ENCODE measurements at regions not wholly inside any gene's neighbourhood (a gene's known extent, or its start where the extent isn't known, plus 50 kb on each side); places are given as distances from the start of the nearest gene placed in this dataset.

DNA sequence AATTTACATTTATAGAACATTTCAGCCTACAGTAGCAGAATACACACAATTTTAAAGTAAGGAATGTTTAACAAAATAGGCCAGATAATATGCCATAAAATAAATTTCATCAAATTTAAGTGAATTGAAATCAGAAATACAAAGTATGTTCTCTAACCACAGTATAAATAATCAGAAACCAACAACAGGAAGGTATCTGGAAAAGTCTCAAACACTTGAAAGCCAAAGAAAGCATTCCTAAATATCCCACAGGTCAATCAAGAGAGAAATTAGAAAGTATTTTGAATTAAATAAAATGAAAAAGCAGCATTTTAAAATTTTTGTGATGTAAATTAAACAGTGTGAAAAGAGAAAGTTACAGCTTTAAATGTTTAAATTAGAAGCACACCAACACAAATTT, 899.2 kb downstream of the PDHA2 start:
- no peak overlapping the region for H3K4me3 ChIP-seq (ENCODE audit: insufficient read depth, low read depth, low read length)
- TF ChIP-seq POLR2A (IDR thresholded peaks at IDR 0.05; ENCODE audit: low read depth, low read length) (no peak), RAD21 (IDR thresholded peaks at IDR 0.05; ENCODE audit: low read length) (no peak), CEBPB (IDR thresholded peaks at IDR 0.05; ENCODE audit: low read depth, low read length) (no peak), MAZ (IDR thresholded peaks at IDR 0.05; ENCODE audit: borderline replicate concordance, low read depth, low read length) (no peak), CTCF (conservative IDR thresholded peaks at IDR 0.05; ENCODE audit: low read depth, low read length) (no peak), RFX5 (IDR thresholded peaks at IDR 0.05; ENCODE audit: low read depth, low read length) (no peak), NFE2L2 (IDR thresholded peaks at IDR 0.05; ENCODE audit: low read depth, low read length) (no peak), SMC3 (IDR thresholded peaks at IDR 0.05; ENCODE audit: low read depth, low read length) (no peak), RCOR1 (IDR thresholded peaks at IDR 0.05; ENCODE audit: insufficient replicate concordance, low read length) (no peak), MXI1 (IDR thresholded peaks at IDR 0.05; ENCODE audit: borderline replicate concordance, low read depth, low read length) (no peak), BHLHE40 (IDR thresholded peaks at IDR 0.05; ENCODE audit: low read depth, low read length) (no peak), USF2 (IDR thresholded peaks at IDR 0.05; ENCODE audit: low read depth, low read length) (no peak), FOS (IDR thresholded peaks at IDR 0.05; ENCODE audit: low read depth, low read length) (no peak), CHD1 (IDR thresholded peaks at IDR 0.05; ENCODE audit: low read depth, low read length) (no peak)
- TF ChIP-seq, protein P1, sequence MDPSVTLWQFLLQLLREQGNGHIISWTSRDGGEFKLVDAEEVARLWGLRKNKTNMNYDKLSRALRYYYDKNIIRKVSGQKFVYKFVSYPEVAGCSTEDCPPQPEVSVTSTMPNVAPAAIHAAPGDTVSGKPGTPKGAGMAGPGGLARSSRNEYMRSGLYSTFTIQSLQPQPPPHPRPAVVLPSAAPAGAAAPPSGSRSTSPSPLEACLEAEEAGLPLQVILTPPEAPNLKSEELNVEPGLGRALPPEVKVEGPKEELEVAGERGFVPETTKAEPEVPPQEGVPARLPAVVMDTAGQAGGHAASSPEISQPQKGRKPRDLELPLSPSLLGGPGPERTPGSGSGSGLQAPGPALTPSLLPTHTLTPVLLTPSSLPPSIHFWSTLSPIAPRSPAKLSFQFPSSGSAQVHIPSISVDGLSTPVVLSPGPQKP (IDR thresholded peaks at IDR 0.05; ENCODE audit: borderline replicate concordance, low read depth, low read length): no peak
- no peak overlapping the region for H4K91ac ChIP-seq (ENCODE audit: insufficient read depth, low read depth, low read length)
- H3K9ac ChIP-seq (ENCODE audit: low read depth, low read length): no peak overlapping the region
- H4K20me1 ChIP-seq (ENCODE audit: insufficient read depth, low read length): no peaks in the 10 kb centered on the region
- no peak for DNase-seq
- dilution Hi-C loops (cut with HindIII; ENCODE audit: low sequenced_read_pairs, unreplicated experiment) (no loop called here), intact Hi-C loops (cut with micrococcal nuclease) (no loop called here), in situ Hi-C loops (cut with MboI; ENCODE audit: low sequenced_read_pairs) (no loop called here)
- H2BK15ac ChIP-seq (ENCODE audit: low read depth, low read length): no peak overlapping the region
- H3K9me1 ChIP-seq (ENCODE audit: insufficient read depth, low read length): no peaks in the 10 kb centered on the region
- CTCF ChIA-PET: interaction anchor here (0.7 kb wide), 1 partner anchor 1583 kb away, joined by 3 read pairs; no protein-coding TSS in a partner anchor
- no peak overlapping the region for H3K4ac ChIP-seq (ENCODE audit: low read depth, low read length)
- no peak overlapping the region for H3K56ac ChIP-seq (ENCODE audit: extremely low read depth, insufficient read depth, low read length)
- H3K9me3 ChIP-seq (ENCODE audit: control insufficient read depth, insufficient read depth, low read length): peaks cover 14% of the 10 kb centered on the region; the same call in 1 of the 2 replicates
- no peak overlapping the region for H3K27ac ChIP-seq (ENCODE audit: insufficient read depth, low read length)
- H4K5ac ChIP-seq (ENCODE audit: low read depth, low read length): no peak overlapping the region
- POLR2A ChIA-PET (ENCODE audit: unreplicated experiment): no interaction called here
- no peaks in the 10 kb centered on the region for H3K36me3 ChIP-seq (ENCODE audit: control insufficient read depth, insufficient read depth, low read length)
- H2BK120ac ChIP-seq (ENCODE audit: low read depth, low read length): no peak overlapping the region
- no TSS peak for BruUV-seq (replicated peaks)
- H2AFZ ChIP-seq (replicated peaks; ENCODE audit: low read length, poor library complexity): no peak overlapping the region
- H2AK9ac ChIP-seq (replicated peaks; ENCODE audit: low read depth, low read length, poor library complexity): no peak overlapping the region
- no peaks in the 10 kb centered on the region for H3K27me3 ChIP-seq (ENCODE audit: control insufficient read depth, insufficient read depth, low read length)
- no peak for ATAC-seq (ENCODE audit: low read depth)
- H3K4me1 ChIP-seq (ENCODE audit: control insufficient read depth, insufficient read depth, low read length): no peaks in the 10 kb centered on the region
- H2BK5ac ChIP-seq (ENCODE audit: low read depth, low read length, poor library complexity, severe bottlenecking): no peak overlapping the region
- no peak overlapping the region for H3K18ac ChIP-seq (ENCODE audit: low read depth, low read length)
- no peak overlapping the region for H2BK20ac ChIP-seq (ENCODE audit: low read depth, low read length)
- H3K14ac ChIP-seq (replicated peaks; ENCODE audit: low read depth, low read length): no peak overlapping the region
- no peak overlapping the region for H2AK5ac ChIP-seq (ENCODE audit: low read depth, low read length)
- no peaks in the 10 kb centered on the region for H3K79me1 ChIP-seq (ENCODE audit: low read depth in 1 of 2, low read length in 2 of 2)
- no peak overlapping the region for H4K8ac ChIP-seq (ENCODE audit: low read depth in 2 of 2, low read length in 2 of 2)
- no peak overlapping the region for H3K4me2 ChIP-seq (ENCODE audit: low read depth, low read length)
- H3K23ac ChIP-seq (ENCODE audit: low read depth, low read length): no peak overlapping the region
